ENCODE measurements at regions not wholly inside any gene's neighbourhood (a gene's known extent, or its start where the extent isn't known, plus 50 kb on each side); places are given as distances from the start of the nearest gene placed in this dataset.

DNA sequence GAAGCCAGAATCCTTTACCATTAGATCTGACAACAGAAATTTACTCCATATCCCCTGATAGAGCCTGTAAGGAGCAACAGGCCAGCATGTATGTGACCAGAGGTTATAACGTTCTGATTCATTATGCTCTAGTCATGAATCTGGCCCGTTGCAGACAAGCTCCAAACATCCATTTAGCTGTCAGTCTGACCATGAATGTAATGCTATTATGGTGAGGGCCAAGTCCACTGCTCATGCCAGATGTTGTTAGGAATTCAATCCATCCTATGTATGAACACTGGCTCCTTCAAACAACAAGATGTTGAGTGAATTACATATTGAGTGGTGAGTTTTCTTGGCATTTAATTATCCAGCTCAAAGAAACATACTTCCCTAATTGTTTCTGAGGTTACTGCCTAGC, 610.1 kb upstream of the ANKRD30A start:
- TF ChIP-seq, protein P1, sequence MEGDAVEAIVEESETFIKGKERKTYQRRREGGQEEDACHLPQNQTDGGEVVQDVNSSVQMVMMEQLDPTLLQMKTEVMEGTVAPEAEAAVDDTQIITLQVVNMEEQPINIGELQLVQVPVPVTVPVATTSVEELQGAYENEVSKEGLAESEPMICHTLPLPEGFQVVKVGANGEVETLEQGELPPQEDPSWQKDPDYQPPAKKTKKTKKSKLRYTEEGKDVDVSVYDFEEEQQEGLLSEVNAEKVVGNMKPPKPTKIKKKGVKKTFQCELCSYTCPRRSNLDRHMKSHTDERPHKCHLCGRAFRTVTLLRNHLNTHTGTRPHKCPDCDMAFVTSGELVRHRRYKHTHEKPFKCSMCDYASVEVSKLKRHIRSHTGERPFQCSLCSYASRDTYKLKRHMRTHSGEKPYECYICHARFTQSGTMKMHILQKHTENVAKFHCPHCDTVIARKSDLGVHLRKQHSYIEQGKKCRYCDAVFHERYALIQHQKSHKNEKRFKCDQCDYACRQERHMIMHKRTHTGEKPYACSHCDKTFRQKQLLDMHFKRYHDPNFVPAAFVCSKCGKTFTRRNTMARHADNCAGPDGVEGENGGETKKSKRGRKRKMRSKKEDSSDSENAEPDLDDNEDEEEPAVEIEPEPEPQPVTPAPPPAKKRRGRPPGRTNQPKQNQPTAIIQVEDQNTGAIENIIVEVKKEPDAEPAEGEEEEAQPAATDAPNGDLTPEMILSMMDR (IDR thresholded peaks at IDR 0.05): no peak
- no peak for TF ChIP-seq POLR2A (IDR thresholded peaks at IDR 0.05)
